Amygdala (tissue), 56 donors: ENCODE measurements at regions not wholly inside any gene's neighbourhood (a gene's known extent, or its start where the extent isn't known, plus 50 kb on each side); places are given as distances from the start of the nearest gene placed in this dataset.

Source experiments
- DNase-seq, 56 donors: peaks; one replicate each; lab custom pipeline; 2025; lab: John Stamatoyannopoulos, UW

- no peak for DNase-seq
These were observed 81.9 kb upstream of the CCDC28A start for GRCh38 chr6:138691595-138692057.

GRCh38 chr6:138692058-138692977, 81.3 kb upstream of the CCDC28A start:
- peak in 42 of 56 donors; percentile 10 to 74 (median 42) for DNase-seq

- peak in 16 of 56 donors; percentile 14 to 50 (median 34) for DNase-seq
These were observed 80.3 kb upstream of the CCDC28A start for GRCh38 chr6:138692978-138693909.

- DNase-seq = no peak
These were observed 78.4 kb upstream of the CCDC28A start for GRCh38 chr6:138695193-138695592.

GRCh38 chr6:138714493-138714892, 59.1 kb upstream of the CCDC28A start:
- no peak for DNase-seq

- DNase-seq = no peak
These were observed 57.6 kb upstream of the CCDC28A start for GRCh38 chr6:138716013-138716412.

GRCh38 chr6:138716971-138717665, 56.5 kb upstream of the CCDC28A start:
- DNase-seq = no peak

- no peak for DNase-seq
These were observed 54.4 kb upstream of the CCDC28A start for GRCh38 chr6:138719011-138719635.

- no peak for DNase-seq
These were observed 53.8 kb upstream of the CCDC28A start for GRCh38 chr6:138719744-138720143.

- peak in 1 of 56 donors; percentile 8 for DNase-seq
These were observed 50.9 kb upstream of the CCDC28A start for GRCh38 chr6:138722425-138723371.
